NCI-H1436 treated with DMSO at 0.1 percent for 48 hours (cell line): ENCODE measurements at regions not wholly inside any gene's neighbourhood (a gene's known extent, or its start where the extent isn't known, plus 50 kb on each side); places are given as distances from the start of the nearest gene placed in this dataset.
"Not testable (repeated sequence)": the region's sequence is repeated elsewhere in the genome, so short reads cannot be mapped to it uniquely, and the experiment has no call there.

Experiments
- DNase-seq: peaks from one replicate; lab custom pipeline; 2025; lab: John Stamatoyannopoulos, UW

DNA sequence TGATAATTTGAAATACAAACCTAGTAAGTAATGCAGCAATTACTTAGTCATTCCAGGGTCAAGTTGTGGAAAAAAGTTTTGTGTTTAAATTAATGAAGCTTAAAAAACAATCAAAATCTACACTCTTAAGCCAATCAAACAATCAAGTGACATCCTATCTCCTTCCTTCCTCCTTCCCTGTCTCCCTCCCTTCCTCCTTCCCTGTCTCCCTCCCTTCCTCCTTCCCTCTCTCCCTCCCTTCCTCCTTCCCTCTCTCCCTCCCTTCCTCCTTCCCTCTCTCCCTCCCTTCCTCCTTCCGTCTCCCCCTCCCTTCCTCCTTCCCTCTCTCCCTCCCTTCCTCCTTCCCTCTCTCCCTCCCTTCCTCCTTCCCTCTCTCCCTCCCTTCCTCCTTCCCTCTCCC, 111.4 kb upstream of the RBPJ start:
- not testable (repeated sequence) for DNase-seq

DNA sequence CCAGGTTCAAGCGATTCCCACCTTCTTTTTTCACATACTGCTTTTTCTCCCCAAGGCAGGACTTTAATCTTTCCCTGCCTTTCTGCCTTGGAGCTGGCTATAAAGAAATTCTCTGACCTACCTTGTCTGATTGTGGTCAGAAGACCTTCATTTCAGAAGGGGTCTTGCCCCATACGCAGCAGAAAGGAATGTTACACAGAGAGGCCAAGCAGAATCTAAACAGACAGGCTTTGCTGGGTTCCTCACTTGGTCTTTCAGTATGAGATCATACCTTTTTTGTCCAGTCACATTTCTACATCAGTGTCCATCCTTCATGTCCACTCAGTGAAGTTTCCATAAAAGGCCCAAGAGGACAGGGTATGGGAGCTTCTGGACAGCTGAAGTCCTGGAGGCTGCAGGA, 108.3 kb upstream of the RBPJ start:
- DNase-seq = no peak

DNA sequence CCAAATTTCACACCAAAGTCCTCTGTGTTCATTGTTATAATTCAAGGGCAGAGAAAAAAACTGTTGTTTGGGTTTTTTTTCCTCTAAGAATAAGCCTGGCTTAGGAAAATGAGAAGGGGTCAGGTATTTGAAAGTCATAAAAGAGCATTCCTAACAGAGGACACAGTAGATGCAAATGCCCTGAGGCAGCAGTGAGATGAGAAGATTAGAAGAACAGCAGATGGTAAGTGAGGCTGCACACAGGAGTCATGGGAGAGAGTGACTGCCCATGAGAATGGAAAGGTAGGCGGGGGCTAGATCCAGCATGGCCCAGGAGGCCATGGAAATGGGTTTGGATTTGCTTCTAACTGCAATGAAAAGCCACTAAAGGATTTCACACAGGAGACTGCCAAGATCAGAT, 107.5 kb upstream of the RBPJ start:
- DNase-seq = no peak

DNA sequence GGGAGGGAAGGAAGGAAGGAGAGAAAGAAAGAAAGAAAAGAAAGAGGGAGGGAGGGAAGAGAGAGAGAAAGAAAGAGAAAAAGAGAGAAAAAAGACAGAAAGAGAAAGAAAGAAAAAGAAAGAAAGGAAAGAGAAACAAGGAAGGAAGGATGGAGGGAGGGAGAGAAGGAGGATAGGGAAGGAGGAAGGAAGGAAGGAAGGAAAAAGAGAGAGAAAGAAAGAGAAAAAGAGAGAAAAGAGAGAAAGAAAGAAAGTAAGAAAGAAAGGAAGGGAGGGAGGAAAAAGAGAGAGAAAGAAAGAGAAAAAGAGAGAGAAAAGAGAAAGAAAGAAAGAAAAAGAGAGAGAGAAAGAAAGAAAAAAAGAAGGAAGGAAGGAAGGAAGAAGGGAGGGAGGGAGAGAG, 105.8 kb upstream of the RBPJ start:
- no peak for DNase-seq

DNA sequence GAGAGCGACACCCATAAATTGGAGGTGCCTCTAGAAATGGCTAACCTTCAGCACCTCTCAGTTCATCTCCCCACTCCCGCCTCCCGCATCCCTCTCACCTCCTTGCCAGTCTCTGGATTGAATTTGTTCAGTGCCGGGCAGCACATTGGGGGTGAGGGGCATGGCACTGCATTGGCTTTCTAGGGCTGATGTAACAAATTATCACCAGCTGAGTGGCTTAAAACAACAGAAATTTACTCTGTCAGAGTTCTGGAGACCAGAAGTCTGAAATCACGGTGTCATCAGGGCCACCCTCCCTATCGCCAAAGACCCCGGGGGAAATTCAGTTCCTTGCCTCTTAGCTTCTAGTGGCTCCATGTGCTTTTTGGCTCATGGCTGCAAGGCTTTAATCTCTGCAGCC, 105.1 kb upstream of the RBPJ start:
- no peak for DNase-seq

DNA sequence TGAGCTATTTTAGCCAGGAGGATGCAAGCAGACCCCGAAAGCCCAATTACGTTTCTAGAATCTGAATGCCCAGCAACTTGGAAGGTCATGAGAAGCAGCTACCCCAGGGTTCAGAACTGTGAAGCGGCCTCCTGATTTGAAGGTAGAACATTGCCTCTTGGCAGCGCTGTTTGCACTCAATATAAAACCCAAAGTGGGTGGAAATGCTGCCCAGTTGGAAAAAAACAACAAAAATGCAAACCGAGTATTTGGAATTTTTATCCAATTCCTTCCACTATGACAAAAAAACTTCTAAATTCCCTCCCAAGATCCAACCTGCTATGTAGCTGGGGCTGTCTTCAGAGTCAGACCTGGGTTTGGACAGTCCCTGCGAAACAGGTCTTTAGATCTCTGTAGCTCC, 103.3 kb upstream of the RBPJ start:
- no peak for DNase-seq

DNA sequence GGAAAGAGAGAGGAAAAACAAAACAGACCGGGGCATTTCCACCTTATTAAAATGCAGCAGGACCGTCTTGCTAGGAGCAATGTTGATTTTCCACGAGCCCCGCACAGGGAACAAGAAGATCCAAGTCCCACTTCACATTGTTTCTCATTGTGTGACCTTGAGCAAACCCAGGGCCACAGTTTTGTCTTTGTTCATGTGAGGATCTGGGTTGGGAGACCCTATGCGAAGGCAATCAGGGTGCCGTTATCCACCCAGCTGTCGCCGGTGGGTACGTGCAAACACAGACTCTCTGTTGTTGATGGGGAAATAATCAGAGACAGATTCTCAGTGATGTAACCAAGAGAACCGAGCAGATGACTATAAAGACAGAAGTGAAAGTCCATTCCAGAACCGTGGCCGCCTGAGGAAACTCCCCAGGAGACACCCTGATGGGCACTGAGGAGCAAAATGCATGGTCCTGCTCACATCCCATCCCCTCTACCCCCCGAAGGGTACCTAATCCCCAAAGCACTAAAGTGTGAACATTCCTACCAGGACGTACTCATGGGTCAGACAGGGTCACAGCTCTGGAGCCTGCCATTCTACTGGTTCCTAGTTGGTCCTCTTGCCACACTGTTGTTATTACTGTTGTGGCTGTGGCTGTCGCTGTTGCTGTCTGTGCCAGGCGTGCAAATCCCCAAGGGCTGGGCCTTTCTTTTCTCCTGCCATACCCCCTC, 102.7 kb upstream of the RBPJ start:
- DNase-seq = no peak

DNA sequence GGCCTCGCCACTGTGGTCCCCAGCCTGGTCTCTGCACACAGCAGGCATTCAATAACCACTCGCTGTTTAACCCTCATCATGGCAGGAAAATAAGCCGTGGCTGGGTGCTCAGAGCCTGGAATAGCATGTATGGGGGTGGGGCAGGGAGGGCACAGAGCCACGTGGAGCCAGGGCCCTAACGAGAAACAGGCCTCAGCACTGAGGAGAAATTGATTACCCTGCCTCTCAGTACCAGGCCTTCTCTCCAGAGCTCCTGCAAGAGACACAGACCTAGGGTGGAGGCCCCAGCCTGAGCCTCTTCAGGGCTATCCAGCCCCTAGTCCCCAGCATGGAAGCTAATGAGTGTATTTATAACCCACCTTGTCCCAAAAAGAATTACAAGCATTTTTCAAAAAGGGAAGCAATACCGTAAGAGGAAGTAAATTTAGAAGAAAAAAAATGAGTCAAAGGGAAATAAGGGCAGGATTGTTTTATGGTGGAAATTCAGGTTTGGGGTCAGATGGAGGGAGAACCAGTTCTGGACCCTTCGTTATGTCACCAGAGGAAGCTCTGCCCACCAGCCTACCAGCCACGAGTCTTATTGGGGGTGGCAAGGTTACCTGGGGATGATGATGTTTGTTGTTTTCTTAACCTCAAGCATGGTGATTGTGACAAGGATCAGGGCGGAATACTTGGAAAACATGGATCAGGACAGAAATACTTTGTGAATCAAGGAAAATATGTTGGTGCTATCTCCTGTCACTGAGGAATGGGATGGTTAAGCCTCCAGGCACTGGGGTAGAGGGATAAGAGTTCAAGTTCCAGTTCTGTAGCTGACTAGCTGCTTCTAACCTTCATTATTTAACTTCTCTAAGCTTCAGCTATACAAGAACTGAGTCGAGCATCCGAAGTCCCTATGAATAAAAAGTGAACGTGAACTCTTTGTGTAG, 101.9 kb upstream of the RBPJ start:
- DNase-seq = no peak

DNA sequence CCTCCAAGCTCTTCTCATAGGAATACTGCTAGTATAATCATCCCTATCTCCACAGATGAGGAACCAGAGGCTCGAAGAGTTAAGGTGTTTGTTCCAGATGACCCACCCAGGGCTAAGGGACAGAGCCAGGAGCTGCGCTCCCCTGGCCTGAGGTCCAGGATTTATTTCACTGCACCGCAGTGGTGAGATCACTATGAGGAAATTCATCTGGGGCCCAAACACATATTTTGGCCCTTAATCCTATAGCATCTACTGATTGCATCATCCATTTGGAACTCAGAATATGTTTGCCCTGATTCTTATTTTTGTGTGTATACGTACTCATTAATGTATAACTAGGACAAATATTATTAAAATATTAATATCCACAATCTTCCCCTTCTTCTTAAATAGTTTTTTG, 100.1 kb upstream of the RBPJ start:
- DNase-seq = no peak

DNA sequence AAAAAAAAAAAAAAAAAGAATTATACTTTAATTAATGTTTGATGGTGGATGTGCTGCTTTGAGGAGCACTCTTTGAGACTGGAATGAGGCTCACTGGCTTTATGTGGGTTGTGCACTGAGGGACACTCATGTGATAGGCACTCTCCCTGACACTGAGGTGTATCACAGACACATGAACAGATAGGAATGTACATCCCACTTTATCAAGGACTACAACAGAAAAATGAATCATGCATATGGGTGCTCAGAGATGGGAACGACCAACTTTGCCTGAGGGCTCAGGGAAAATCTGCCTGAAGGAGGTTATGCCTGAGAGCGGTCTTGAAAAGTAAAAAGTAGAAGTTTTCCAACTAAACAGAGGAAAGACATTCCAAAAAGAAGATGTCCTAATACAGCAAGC, 97.7 kb upstream of the RBPJ start:
- no peak for DNase-seq

DNA sequence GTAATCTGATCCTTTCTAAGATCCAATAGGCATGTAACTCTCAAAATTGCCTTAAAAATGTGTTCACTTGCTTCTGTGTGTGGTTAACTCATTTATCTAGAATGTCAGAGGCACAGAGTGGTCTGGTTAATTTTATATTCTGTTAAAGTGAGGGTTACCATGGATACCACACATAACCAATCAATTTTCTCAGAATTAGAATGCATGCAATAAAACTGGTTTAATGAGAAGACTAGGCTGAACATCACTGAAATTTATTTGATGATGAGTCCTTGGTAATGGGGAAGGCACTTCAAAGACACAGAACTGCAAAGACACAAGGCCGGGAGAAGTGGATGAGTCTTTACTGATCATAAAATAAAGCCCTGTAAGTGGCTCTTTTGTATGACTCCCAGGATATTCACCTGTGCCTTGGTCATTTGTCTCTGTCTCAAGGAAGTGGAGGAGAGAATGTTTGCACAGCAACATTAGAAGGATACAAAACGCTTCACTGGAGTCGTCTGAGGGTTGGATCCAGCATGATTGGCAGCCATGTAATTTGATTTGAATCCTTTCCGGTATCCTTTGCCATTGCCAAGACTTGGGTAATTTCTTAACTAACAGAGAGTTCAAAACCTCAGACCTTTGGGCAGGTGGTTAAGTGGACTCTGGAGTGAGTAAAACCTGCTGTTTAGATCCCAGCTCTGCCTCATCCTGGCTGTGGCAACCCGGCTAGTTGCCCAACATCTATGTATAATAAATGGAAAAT, 94.0 kb upstream of the RBPJ start:
- DNase-seq = no peak

DNA sequence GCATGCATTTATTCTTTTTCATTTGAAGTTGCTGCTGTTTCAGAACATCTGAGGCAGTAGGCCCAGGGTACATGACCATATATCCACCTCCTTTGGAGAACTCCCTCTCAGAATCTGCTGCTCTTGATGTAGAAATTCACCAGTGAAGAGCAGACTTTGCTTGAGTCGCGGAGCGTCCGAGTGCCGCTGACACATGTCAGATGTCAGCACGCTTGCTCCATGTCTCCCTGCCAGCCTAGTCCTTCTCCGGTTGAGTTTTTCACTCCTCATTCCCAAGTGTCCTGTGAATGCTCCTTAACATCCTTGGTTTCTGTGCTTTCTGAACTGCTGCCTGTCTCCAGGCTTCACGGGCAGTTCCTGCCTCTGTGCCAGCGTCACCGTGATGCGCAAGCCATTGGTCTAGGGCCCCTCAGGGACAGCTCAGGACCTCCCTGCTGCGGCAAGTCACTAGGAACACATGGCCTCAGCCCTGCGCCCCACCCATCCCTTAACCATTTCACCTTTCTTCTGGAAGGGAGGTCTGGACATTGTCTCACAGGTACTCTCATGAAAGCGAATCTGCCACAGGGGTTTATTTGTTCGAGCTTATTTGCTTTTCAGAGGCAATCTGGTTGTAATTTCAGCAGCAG, 93.1 kb upstream of the RBPJ start:
- no peak for DNase-seq

DNA sequence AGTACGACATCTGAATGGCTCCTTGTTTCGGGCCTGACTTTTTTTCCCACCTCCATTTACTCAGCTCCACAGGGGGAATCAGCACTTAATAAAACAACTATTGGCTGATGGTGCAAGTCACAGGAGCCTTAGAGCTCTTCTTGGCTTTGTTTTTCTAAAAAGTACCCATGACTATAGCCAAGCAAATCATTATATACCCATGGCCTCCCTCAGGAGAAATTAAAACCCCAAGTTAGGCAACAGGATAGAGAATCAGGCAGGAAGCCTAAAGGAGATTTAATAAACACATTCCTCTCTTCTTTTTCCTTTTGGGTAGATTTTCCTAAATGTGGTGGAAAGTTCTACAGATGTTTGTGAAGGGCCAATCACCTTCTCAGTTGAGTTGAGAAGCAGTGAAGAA, 91.9 kb upstream of the RBPJ start:
- no peak for DNase-seq

DNA sequence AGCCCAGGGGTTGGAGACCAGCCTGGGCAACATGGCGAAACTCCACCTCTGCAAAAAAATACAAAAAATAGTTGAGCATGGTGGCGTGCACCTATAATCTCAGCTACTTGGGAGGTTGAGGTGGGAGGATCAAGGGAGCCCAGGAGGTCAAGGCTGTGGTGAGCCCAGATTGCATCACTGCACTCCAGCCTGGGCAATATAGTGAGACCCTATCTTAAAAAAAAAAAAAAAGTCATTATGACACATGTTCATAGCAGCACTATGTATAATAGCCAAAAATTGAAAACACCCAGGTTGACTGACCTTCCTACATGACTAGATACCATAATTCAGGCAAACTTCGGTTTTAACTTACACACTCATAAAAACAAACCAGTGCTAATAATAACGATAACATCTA, 90.8 kb upstream of the RBPJ start:
- DNase-seq = no peak

DNA sequence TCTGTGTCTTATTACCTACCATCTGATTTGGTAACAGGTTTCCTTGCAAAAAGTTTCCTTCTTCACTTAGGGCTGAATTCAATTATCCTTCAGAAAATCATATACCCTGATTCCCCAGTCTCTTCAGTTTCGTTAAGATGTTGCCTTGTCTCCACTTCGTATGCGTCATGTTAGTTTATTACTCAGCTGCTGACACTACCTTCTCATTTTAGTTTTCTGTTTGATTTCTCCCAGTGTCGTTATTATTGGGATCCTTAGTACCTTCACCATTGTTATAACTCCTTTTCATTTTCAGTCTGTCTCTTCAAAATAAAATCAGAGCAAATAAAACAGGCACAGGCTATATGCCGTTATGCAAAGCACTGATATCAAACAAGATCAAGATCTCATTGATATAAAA, 87.5 kb upstream of the RBPJ start:
- DNase-seq = no peak

DNA sequence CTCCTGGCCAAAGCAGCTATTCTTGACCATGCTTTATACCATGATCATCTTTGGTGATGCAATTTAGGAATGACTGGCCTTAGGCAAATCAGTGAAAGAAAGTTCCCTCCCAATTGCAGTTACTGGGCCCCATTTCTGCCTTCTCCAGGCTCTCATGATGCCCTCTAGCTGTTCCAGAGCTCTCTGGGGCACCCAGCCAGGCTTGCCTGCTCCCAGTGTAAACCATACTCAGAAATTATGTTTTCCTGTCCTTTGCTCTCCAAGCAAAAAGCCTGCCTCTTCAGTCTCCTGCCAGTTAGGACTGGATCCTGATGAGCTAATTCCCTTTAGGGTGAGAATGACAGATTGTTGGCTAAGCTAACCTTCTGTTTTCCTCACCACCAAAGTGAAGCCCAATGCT, 85.3 kb upstream of the RBPJ start:
- DNase-seq = peak; percentile 12

DNA sequence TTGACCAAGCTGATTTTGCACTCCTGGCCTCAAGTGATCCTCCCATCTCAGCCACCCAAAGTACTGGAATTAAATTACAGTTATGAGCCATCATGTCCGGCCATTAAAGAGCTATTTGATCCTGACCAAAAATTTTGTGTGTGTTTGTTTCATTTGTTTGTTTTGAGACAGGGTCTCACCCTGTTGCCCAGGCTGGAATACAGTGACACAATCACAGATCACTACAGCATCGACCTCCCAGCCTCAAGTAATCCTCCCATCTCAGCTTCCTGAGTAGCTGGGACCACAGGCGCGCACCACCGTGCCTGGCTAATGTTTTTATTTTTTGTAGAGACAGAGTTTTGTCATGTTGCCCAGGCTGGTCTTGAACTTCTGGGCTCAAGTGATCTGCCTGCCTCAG, 82.9 kb upstream of the RBPJ start:
- DNase-seq = no peak

DNA sequence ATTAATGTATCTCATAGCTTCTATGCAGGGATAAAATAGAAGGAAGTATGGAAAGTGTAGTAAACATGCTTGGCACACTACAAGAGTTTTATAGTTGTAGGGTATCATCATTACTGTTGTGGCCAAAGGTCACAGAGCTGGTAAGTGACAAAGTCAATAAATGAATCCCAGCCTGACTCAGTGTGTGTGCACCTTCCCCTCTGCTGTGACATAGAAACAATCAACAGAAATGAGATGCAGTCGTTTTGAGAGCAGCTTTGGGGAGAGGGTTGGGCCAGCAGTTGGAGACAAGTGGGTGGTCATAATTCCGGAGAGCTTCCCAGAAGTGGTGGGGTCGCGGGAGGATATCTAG, 82.4 kb upstream of the RBPJ start:
- no peak for DNase-seq

DNA sequence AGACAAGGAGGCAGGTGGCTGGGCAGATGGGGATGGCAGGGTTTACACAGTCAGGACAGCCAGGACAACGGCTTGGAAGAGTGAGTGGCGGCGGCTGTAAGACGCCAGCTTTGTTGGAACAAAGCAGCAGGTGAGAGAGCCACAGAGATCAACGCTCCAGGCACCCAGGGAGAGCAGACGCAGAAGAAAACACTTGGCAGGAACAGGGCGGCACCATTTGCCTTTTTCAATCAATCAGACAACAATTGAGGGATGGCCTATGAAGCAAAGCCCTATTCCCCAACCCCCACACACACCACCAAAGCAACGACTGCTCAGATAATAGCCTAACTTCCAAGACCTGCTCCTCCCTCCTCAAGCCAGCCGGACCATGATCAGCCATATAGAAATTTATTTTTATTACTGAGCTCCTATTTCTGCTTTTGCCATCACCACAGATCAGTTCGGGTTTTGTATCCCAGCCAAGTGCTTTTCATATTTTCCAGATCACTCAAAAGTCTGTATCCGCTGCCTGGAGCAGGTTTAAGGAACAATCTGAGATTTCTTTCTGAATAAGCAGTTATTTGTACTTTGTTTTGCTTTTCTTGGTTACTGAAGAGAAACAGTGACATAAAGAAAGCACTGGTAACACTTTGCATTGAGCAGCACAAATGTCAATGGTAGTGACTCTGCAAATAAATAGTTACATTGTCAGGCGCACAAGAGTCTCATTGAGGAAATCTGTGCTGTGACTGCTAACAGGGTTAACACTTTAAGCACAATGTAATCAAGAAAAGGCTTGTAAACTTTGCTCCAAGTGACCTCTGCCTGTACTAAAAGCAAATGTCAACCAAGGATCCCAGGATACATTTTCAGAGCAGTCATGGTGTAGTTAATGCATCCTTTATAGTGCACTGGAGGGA, 81.8 kb upstream of the RBPJ start:
- DNase-seq = peak; percentile 78

DNA sequence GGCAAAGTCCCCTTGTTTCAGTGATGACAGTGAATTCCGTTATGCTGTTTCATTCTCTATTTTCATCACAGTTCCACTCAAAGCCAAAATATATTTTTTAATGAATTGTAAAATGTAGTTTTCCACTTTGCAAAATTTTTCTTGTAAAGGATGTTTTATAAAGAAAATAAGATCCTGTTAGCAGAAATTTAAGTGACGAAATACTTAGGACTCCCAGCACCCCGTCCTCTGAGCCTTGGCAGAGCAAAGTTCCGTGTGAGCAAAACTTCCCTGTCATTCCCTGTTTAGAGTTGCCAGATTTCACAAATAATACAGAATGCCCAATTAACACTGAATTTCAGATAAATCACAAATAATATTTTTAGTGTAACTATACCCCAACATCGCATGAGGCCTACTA, 81.0 kb upstream of the RBPJ start:
- no peak for DNase-seq

DNA sequence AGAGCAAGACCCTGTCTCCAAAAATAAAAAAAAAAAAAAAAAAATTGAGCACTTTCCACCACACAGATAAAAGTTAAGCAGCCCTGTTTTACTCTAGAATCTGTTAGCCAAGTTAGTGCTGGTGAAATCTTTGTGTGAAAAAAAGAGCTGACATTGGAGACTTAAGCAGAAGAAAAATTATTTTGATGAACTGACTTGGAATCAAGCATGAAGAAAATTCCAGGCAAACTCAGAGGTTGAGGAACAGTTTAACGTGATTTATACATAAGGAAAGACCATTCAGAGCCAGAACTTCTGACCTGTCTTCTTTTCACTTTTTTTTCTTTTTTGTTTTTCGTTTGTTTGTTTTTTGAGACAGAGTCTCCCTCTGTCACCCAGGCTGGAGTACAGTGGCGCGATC, 79.6 kb upstream of the RBPJ start:
- DNase-seq = no peak
